SK-N-SH (cell line): ENCODE measurements at regions not wholly inside any gene's neighbourhood (a gene's known extent, or its start where the extent isn't known, plus 50 kb on each side); places are given as distances from the start of the nearest gene placed in this dataset.

Source experiments
- CTCF ChIA-PET: fragments of 300-600, 350-600 bp; formaldehyde crosslinking; extraction: SDS; loops from one replicate; lab custom pipeline; 2021; lab: Yijun Ruan, JAX
- POLR2A ChIA-PET: fragments of 350-600 bp; sonication (Branson Sonifier 250); formaldehyde crosslinking; extraction: SDS; loops from one replicate; lab custom pipeline; 2020; ENCODE audit warnings: antibody characterized with exemption, inconsistent platforms; lab: Yijun Ruan, JAX
- DNase-seq: peaks from one replicate; pipeline ENCODE4 v3.0.0; 2012
- H2AFZ ChIP-seq: fragments of 200-600 bp; sonication (generic); 2 replicates; pipeline ENCODE4 v1.8.1; 2016; ENCODE audit warnings: antibody characterized with exemption, mild to moderate bottlenecking, low read depth
- H3F3A ChIP-seq: fragments of 200-600 bp; sonication (generic); replicated peaks from 2 replicates; pipeline ENCODE3; 2016; ENCODE audit warnings: antibody characterized with exemption, mild to moderate bottlenecking; ENCODE audit not compliant: insufficient read depth
- H3K27ac ChIP-seq, 2 experiments: fragments of 200-500 bp in 1 of 2; fragments of 200-600 bp in 1 of 2; sonication (Bioruptor generic) in 1 of 2; sonication (generic), shearing (Covaris generic) in 1 of 2; 2 replicates each; pipeline versions ENCODE4 v1.5.1 to v1.6.1; 2014 to 2016; ENCODE audit warnings: low read depth in 2 of 2, inconsistent platforms in 1 of 2, low read length in 1 of 2, mild to moderate bottlenecking in 1 of 2, mixed read lengths in 1 of 2
- H3K27me3 ChIP-seq: fragments of 200-600 bp; sonication (generic), shearing (Covaris generic); 2 replicates; pipeline ENCODE4 v1.6.1; 2016; ENCODE audit warnings: mixed run types; ENCODE audit not compliant: insufficient read depth
- H3K36me3 ChIP-seq, 2 experiments: fragments of 200-500 bp in 1 of 2; fragments of 200-600 bp in 1 of 2; sonication (Bioruptor generic) in 1 of 2; sonication (generic) in 1 of 2; replicated peaks in 1 of 2; 2 replicates each; pipeline versions ENCODE3 to v1.5.1; 2014 to 2016; ENCODE audit warnings: low read length in 1 of 2, mild to moderate bottlenecking in 1 of 2; ENCODE audit not compliant: insufficient read depth in 2 of 2, control insufficient read depth in 1 of 2
- H3K4me1 ChIP-seq, 2 experiments: fragments of 200-500 bp in 1 of 2; fragments of 200-600 bp in 1 of 2; sonication (Bioruptor generic) in 1 of 2; sonication (generic), shearing (Covaris generic) in 1 of 2; 2 replicates each; pipeline versions ENCODE4 v1.5.1 to v1.6.1; 2014 to 2016; ENCODE audit warnings: low read depth in 1 of 2, low read length in 1 of 2, mixed run types in 1 of 2; ENCODE audit not compliant: insufficient read depth in 2 of 2, control insufficient read depth in 1 of 2
- H3K4me2 ChIP-seq: fragments of 200-600 bp; sonication (generic), shearing (Covaris generic); 2 replicates; pipeline ENCODE4 v1.6.1; 2017; ENCODE audit warnings: mixed run types
- H3K4me3 ChIP-seq, 2 experiments: fragments of 200-500 bp in 1 of 2; fragments of 200-600 bp in 1 of 2; sonication (Bioruptor generic) in 1 of 2; sonication (generic), shearing (Covaris generic) in 1 of 2; 2 replicates each; pipeline versions ENCODE4 v1.5.1 to v1.8.1; 2014 to 2016; ENCODE audit warnings: low read depth in 2 of 2, inconsistent platforms in 1 of 2, low read length in 1 of 2, mild to moderate bottlenecking in 1 of 2, mixed read lengths in 1 of 2, moderate library complexity in 1 of 2
- H3K79me2 ChIP-seq: fragments of 200-600 bp; sonication (generic); 2 replicates; pipeline ENCODE4 v1.8.1; 2017; ENCODE audit warnings: mild to moderate bottlenecking; ENCODE audit not compliant: insufficient read depth
- H3K9ac ChIP-seq: fragments of 200-600 bp; sonication (generic); 2 replicates; pipeline ENCODE4 v1.6.1; 2017; ENCODE audit warnings: mixed run types
- H3K9me2 ChIP-seq: fragments of 200-600 bp; sonication (generic); 2 replicates; pipeline ENCODE4 v1.6.1; 2017; ENCODE audit warnings: mixed run types
- H3K9me3 ChIP-seq: fragments of 200-600 bp; sonication (generic); 2 replicates; pipeline ENCODE4 v1.6.1; 2017; ENCODE audit warnings: mixed run types, mild to moderate bottlenecking, moderate library complexity
- H4K20me1 ChIP-seq: fragments of 200-600 bp; sonication (generic); 2 replicates; pipeline ENCODE4 v1.6.1; 2017; ENCODE audit warnings: mild to moderate bottlenecking, mixed run types; ENCODE audit not compliant: insufficient read depth
- CHD2 ChIP-seq: fragments of 150-350 bp; IDR thresholded peaks from 2 replicates; pipeline ENCODE4 v1.6.1; 2018; ENCODE audit warnings: low read length; ENCODE audit not compliant: partially characterized antibody
- CTCF ChIP-seq: fragments of 200-600 bp; sonication (generic); IDR thresholded peaks from 2 replicates; pipeline ENCODE4 v1.6.1; 2017; ENCODE audit warnings: antibody characterized with exemption, mild to moderate bottlenecking, moderate library complexity
- ELF1 ChIP-seq: IDR thresholded peaks from 2 replicates; pipeline ENCODE4 v1.4.0; 2012
- FOSL2 ChIP-seq: IDR thresholded peaks from 2 replicates; pipeline ENCODE4 v1.4.0; 2012; ENCODE audit warnings: low read depth, mild to moderate bottlenecking, moderate library complexity, borderline replicate concordance
- FOXJ3 ChIP-seq: sonication (generic); formaldehyde crosslinking; IDR thresholded peaks from 2 replicates; pipeline ENCODE4 v1.5.1; 2020; ENCODE audit warnings: mild to moderate bottlenecking, missing genetic modification reagents
- FOXM1 ChIP-seq: IDR thresholded peaks from 2 replicates; pipeline ENCODE4 v1.4.0; 2012; ENCODE audit warnings: low read depth, mild to moderate bottlenecking
- IRF3 ChIP-seq: fragments of 150-350 bp; IDR thresholded peaks from 2 replicates; pipeline ENCODE4 v1.6.1; 2016; ENCODE audit warnings: mild to moderate bottlenecking, low read depth, low read length
- JUND ChIP-seq: IDR thresholded peaks from 2 replicates; pipeline ENCODE4 v1.4.0; 2012
- MXI1 ChIP-seq: IDR thresholded peaks from 2 replicates; pipeline ENCODE4 v1.6.1; 2012; ENCODE audit warnings: mild to moderate bottlenecking, low read depth, low read length, improper control_type of control experiment
- PBX3 ChIP-seq: IDR thresholded peaks from 2 replicates; pipeline ENCODE4; 2012
- RAD21 ChIP-seq: IDR thresholded peaks from 2 replicates; pipeline ENCODE4 v1.6.1; 2012; ENCODE audit warnings: mild to moderate bottlenecking, low read length
- RXRA ChIP-seq: IDR thresholded peaks from 2 replicates; pipeline ENCODE4 v1.4.0; 2012; ENCODE audit warnings: low read depth, mild to moderate bottlenecking, borderline replicate concordance
- SIN3A ChIP-seq: IDR thresholded peaks from 2 replicates; pipeline ENCODE4 v1.6.1; 2012; ENCODE audit warnings: low read depth, mild to moderate bottlenecking, low read length, moderate library complexity, borderline replicate concordance
- TCF12 ChIP-seq: IDR thresholded peaks from 2 replicates; pipeline ENCODE4 v1.4.0; 2012
- TEAD4 ChIP-seq: IDR thresholded peaks from 2 replicates; pipeline ENCODE4 v1.4.0; 2012; ENCODE audit warnings: mild to moderate bottlenecking, borderline replicate concordance; ENCODE audit not compliant: insufficient read depth
- ZBTB33 ChIP-seq: IDR thresholded peaks from 2 replicates; pipeline ENCODE4 v1.4.0; 2012; ENCODE audit warnings: low read depth, borderline replicate concordance
- WGBS: methylation state at CpG from one replicate; pipeline ENCODE4 v1.1.6; 2017; ENCODE audit warnings: low lambda C conversion rate; 5-methylcytosine and 5-hydroxymethylcytosine counted together

GRCh38 chr1:56212143-56212542 is 367.2 kb downstream of the PLPP3 start (continued):
- no peak for TF ChIP-seq SIN3A
- no peak for TF ChIP-seq FOXJ3 (CRISPR knock-in tag)
- TF ChIP-seq CTCF: no peak
- TF ChIP-seq FOXM1: no peak

- Histone ChIP-seq H3K9me3 (no peaks in the 10 kb centered on the region), H3K36me3 (no peaks in the 10 kb centered on the region), H3K79me2 (no peaks in the 10 kb centered on the region), H3K27me3 (no peaks in the 10 kb centered on the region), H3F3A (no peaks in the 10 kb centered on the region), H3K4me3 (no peak overlapping the region; a peak in 1 of 4 replicates), H3K4me2 (no peak overlapping the region), H3K27ac (no peak overlapping the region), H3K9ac (no peak overlapping the region), H4K20me1 (no peaks in the 10 kb centered on the region), H3K9me2 (no peaks in the 10 kb centered on the region), H2AFZ (no peak overlapping the region), H3K4me1 (peaks cover 0 to 5% of the 10 kb centered on the region in 2 experiments; a peak in 2 of 4 replicates)
- no peak for TF ChIP-seq FOXM1
- TF ChIP-seq RAD21: no peak
- TF ChIP-seq RXRA: no peak
- no peak for TF ChIP-seq MXI1
- no peak for TF ChIP-seq ELF1
- TF ChIP-seq TCF12: no peak
- TF ChIP-seq FOSL2: no peak
- TF ChIP-seq CHD2: no peak
- no peak for TF ChIP-seq JUND
- TF ChIP-seq TEAD4: no peak
- no peak for TF ChIP-seq ZBTB33
- TF ChIP-seq IRF3: no peak
- TF ChIP-seq PBX3: no peak
- POLR2A ChIA-PET: no interaction called here
- DNase-seq: no peak
- WGBS: 37% methylated on average over 2 of the region's 2 CpGs
- CTCF ChIA-PET: no interaction called here
These were observed 373.0 kb downstream of the PLPP3 start for GRCh38 chr1:56206391-56206790.
